Activated T-helper 1 cell treated with anti-CD3 and anti-CD28 coated beads, Interleukin-12 subunit alpha, Interleukin-12 subunit beta, Interleukin-2, Interleukin-4 antibody, amounts not matched to agents 30 ng/mL and 10 ng/mL and 1 ng/mL, durations not matched to agents 14 hours and 24 hours and 36 hours (primary cell): ENCODE measurements at regions not wholly inside any gene's neighbourhood (a gene's known extent, or its start where the extent isn't known, plus 50 kb on each side); places are given as distances from the start of the nearest gene placed in this dataset.

Source experiments
- DNase-seq: peaks from one replicate; pipeline ENCODE4 v3.0.0; 2021; ENCODE audit warnings: low spot score
- H3K27ac Mint-ChIP-seq: one replicate; pipeline ENCODE4 v1.8.0; 2021; ENCODE audit warnings: mild to moderate bottlenecking, mixed read lengths
- H3K27me3 Mint-ChIP-seq: one replicate; pipeline ENCODE4 v1.8.0; 2022; ENCODE audit warnings: mild to moderate bottlenecking, moderate library complexity, mixed read lengths; ENCODE audit not compliant: insufficient read depth
- H3K36me3 Mint-ChIP-seq: one replicate; pipeline ENCODE4 v1.8.0; 2021; ENCODE audit warnings: low read depth, mixed read lengths
- H3K4me1 Mint-ChIP-seq: one replicate; pipeline ENCODE4 v1.8.0; 2021; ENCODE audit warnings: low read depth, mixed read lengths
- H3K4me3 Mint-ChIP-seq: one replicate; pipeline ENCODE4 v1.8.0; 2021; ENCODE audit warnings: mild to moderate bottlenecking, moderate library complexity, mixed read lengths
- H3K9me3 Mint-ChIP-seq: one replicate; pipeline ENCODE4 v1.8.0; 2021; ENCODE audit warnings: mixed read lengths
- intact Hi-C: fragments of 100-400 bp; cut with micrococcal nuclease; formaldehyde crosslinking; loops from one replicate; pipeline ENCODE4 v1.15.1; 2024

GRCh38 chr6:14276667-14277404, 159.3 kb downstream of the CD83 start:
- H3K36me3 Mint-ChIP-seq = peaks cover 2% of the 10 kb centered on the region
- H3K4me1 Mint-ChIP-seq = peaks cover 33% of the 10 kb centered on the region
- peak; percentile 31 for DNase-seq
- H3K27ac Mint-ChIP-seq = peak overlapping the region; percentile 72
- H3K9me3 Mint-ChIP-seq = peaks cover 11% of the 10 kb centered on the region
- intact Hi-C loops = loop anchor here (5.0 kb wide), 2 partner anchors 455 to 970 kb away; partner anchors contain the start of gene JARID2
- peak overlapping the region; percentile 24 for H3K4me3 Mint-ChIP-seq
- H3K27me3 Mint-ChIP-seq = no peaks in the 10 kb centered on the region

GRCh38 chr6:14277405-14277930, 159.9 kb downstream of the CD83 start:
- peaks cover 33% of the 10 kb centered on the region for H3K4me1 Mint-ChIP-seq
- H3K4me3 Mint-ChIP-seq = peak overlapping the region; percentile 1
- DNase-seq = no peak
- peak overlapping the region; percentile 72 for H3K27ac Mint-ChIP-seq
- H3K36me3 Mint-ChIP-seq = peaks cover 2% of the 10 kb centered on the region
- H3K9me3 Mint-ChIP-seq = peaks cover 11% of the 10 kb centered on the region
- intact Hi-C loops = loop anchor here (5.0 kb wide), 2 partner anchors 455 to 970 kb away; partner anchors contain the start of gene JARID2
- no peaks in the 10 kb centered on the region for H3K27me3 Mint-ChIP-seq

DNA sequence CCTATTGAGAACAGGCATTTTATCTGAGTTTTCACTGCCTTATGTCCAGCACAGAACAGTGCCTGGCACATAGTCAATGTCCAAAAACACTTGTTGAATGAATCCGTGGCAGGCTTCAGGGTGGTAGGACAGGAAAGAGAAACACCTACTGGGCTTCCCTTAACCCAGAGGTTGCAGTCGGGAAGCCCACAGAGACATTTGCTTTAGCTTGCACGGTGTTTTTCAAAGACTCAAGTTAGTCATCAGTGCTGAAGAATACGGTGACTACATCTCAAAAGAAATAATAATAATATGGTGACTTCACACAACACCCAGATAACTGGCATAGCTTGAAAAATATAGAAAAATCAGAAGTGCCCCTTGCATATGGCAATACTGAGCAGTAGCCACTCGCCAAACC, 160.4 kb downstream of the CD83 start:
- H3K9me3 Mint-ChIP-seq = peaks cover 9% of the 10 kb centered on the region
- peaks cover 33% of the 10 kb centered on the region for H3K4me1 Mint-ChIP-seq
- H3K4me3 Mint-ChIP-seq = peak overlapping the region; percentile 1
- intact Hi-C loops = loop anchor here (5.0 kb wide), 2 partner anchors 454 to 969 kb away; partner anchors contain the start of gene JARID2
- no peak for DNase-seq
- H3K36me3 Mint-ChIP-seq = peaks cover 1% of the 10 kb centered on the region
- H3K27ac Mint-ChIP-seq = peak overlapping the region; percentile 72
- H3K27me3 Mint-ChIP-seq = no peaks in the 10 kb centered on the region

- H3K4me1 Mint-ChIP-seq = peaks cover 33% of the 10 kb centered on the region
- no peak for DNase-seq
- intact Hi-C loops = loop anchor here (5.0 kb wide), 2 partner anchors 454 to 969 kb away; partner anchors contain the start of gene JARID2
- no peaks in the 10 kb centered on the region for H3K27me3 Mint-ChIP-seq
- no peak overlapping the region for H3K4me3 Mint-ChIP-seq
- peaks cover 8% of the 10 kb centered on the region for H3K9me3 Mint-ChIP-seq
- no peaks in the 10 kb centered on the region for H3K36me3 Mint-ChIP-seq
- H3K27ac Mint-ChIP-seq = no peak overlapping the region
Measured at GRCh38 chr6:14278446-14278845, 160.9 kb downstream of the CD83 start.

- intact Hi-C loops = no loop called here
- no peaks in the 10 kb centered on the region for H3K27me3 Mint-ChIP-seq
Measured at GRCh38 chr6:14280006-14280510, 162.5 kb downstream of the CD83 start.

DNA sequence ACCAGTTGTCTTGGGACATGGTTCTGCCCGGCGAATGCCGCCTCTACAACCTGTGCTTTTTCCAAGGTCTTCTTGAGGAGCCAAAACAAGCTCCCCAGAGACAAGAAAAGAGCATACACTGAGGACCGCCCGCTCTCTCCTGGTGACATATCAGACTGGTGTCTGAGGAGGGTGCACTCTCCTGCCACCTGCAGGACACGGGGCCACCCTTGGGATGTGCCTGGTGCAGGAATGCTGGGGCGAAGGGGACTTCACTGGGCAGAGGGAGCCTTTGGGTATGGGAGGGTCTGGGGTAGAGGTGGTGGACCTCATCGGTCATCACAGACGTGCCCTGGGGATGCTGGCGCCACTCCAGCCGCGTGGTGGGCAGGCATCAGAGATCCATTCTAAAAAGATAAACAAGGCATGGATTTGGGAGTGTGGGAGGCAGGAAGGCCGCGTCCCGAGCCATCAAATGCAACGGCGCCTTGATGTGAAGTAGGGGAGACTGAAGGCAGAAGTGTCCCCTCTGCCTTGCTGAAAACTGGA, 163.3 kb downstream of the CD83 start:
- no peak overlapping the region for H3K27ac Mint-ChIP-seq
- H3K9me3 Mint-ChIP-seq = peaks cover 8% of the 10 kb centered on the region
- H3K36me3 Mint-ChIP-seq = no peaks in the 10 kb centered on the region
- H3K4me3 Mint-ChIP-seq = no peak overlapping the region
- peaks cover 25% of the 10 kb centered on the region for H3K4me1 Mint-ChIP-seq
- intact Hi-C loops = no loop called here
- no peak for DNase-seq
- no peaks in the 10 kb centered on the region for H3K27me3 Mint-ChIP-seq

More at GRCh38 chr6:14280006-14280510, 162.5 kb downstream of the CD83 start:
- Mint-ChIP-seq H3K4me1 (peaks cover 25% of the 10 kb centered on the region), H3K27ac (no peak overlapping the region), H3K9me3 (peaks cover 8% of the 10 kb centered on the region), H3K4me3 (no peak overlapping the region), H3K36me3 (no peaks in the 10 kb centered on the region)
- no peak for DNase-seq

- H3K4me1 Mint-ChIP-seq = peaks cover 13% of the 10 kb centered on the region
- H3K4me3 Mint-ChIP-seq = no peak overlapping the region
- H3K36me3 Mint-ChIP-seq = no peaks in the 10 kb centered on the region
- intact Hi-C loops = no loop called here
- H3K27ac Mint-ChIP-seq = no peak overlapping the region
- H3K27me3 Mint-ChIP-seq = no peaks in the 10 kb centered on the region
- no peak for DNase-seq
- H3K9me3 Mint-ChIP-seq = peaks cover 8% of the 10 kb centered on the region
Measured at GRCh38 chr6:14281811-14282660, 164.5 kb downstream of the CD83 start.

DNA sequence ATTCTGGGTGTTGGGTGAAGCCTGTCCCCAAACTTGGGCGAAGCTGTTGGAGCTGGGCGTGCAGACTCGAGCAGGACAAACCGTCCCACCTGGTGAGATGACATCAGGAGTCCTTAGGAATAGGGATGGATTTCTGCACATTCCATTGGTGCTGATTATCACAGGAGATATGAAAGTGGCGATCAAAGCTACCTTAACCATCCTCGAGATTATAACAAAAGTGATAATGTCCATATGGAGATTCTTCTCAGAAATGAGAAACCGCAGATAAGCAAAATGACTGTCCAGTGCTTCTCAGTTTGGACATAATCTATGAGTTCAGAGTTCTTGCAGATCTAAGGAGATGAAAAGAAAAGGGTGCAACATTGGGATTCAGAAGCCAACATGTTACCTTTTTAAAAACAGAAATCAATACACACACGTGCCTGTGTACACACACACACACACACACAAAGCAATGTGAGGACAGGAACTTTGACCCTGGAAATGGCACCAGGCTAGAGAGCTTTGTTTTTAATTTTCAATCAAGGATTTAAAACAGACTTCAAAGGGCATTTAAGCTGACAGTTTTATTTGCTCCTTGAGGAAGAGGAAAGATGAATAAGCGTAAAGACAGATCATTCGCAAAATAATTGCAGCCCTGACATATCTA, 165.4 kb downstream of the CD83 start:
- no peaks in the 10 kb centered on the region for H3K27me3 Mint-ChIP-seq
- no peak for DNase-seq
- no peaks in the 10 kb centered on the region for H3K36me3 Mint-ChIP-seq
- H3K4me3 Mint-ChIP-seq = no peak overlapping the region
- intact Hi-C loops = no loop called here
- H3K9me3 Mint-ChIP-seq = peaks cover 8% of the 10 kb centered on the region
- no peak overlapping the region for H3K27ac Mint-ChIP-seq
- peaks cover 3% of the 10 kb centered on the region for H3K4me1 Mint-ChIP-seq

GRCh38 chr6:14283600-14284235, 166.1 kb downstream of the CD83 start:
- H3K4me3 Mint-ChIP-seq = no peak overlapping the region
- no peak for DNase-seq
- no peaks in the 10 kb centered on the region for H3K36me3 Mint-ChIP-seq
- no peaks in the 10 kb centered on the region for H3K27me3 Mint-ChIP-seq
- H3K27ac Mint-ChIP-seq = no peak overlapping the region
- no peaks in the 10 kb centered on the region for H3K4me1 Mint-ChIP-seq
- intact Hi-C loops = no loop called here
- peaks cover 8% of the 10 kb centered on the region for H3K9me3 Mint-ChIP-seq

DNA sequence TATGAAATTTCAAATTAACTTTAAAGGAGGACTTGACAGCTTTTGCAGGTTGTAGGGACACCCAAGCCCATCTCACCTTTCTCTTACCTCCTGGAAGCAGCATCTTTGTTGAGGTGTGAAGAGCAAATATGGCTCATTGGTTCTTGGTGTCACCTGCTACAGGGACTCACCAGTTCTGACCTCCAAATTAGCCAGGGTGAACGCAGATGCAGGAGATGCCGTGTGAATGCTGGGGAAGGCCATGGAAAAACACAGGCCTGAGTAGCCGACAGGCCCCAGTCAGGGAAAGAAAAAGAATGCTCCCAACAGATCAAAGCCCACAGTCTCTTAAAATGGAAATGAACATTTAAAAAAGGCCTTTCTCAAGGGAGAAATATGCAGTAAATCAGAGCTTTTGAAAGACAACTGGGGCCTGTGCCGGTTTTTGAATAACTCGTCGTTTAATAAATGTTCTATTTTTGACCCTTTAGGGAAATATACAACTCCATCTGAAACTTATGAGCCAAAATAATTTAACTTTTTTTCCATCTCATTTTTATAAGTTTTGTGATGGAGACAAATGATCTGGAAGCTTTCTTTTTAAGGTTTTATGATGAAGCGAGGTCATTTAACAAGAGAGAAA, 167.5 kb downstream of the CD83 start:
- peaks cover 2% of the 10 kb centered on the region for H3K4me1 Mint-ChIP-seq
- intact Hi-C loops = no loop called here

DNA sequence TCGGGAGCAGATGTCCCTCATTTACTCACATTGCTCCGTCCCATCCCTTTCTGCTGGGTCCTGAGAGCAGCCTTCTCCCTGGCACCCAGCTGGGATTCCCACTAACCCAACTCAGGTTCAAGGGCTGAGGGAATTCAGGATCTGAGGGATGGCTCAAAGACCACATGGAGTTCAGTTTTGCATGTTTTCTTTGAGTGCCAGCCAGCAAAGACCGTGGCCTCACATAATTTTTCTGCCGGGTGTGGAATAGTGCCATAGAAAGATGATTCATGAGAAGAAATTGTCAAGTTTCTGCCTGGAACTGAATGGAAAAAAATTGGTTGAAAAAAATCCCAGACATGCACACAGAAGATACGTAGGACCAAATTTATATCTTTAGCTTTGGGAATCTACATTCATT, 168.6 kb downstream of the CD83 start:
- H3K36me3 Mint-ChIP-seq = no peaks in the 10 kb centered on the region
- no peak for DNase-seq
- no peaks in the 10 kb centered on the region for H3K9me3 Mint-ChIP-seq
- peaks cover 2% of the 10 kb centered on the region for H3K27me3 Mint-ChIP-seq
- intact Hi-C loops = no loop called here
- no peak overlapping the region for H3K4me3 Mint-ChIP-seq
- H3K4me1 Mint-ChIP-seq = peaks cover 10% of the 10 kb centered on the region
- H3K27ac Mint-ChIP-seq = no peak overlapping the region

More for the DNA sequence above, 167.5 kb downstream of the CD83 start:
- Mint-ChIP-seq H3K27me3 (no peaks in the 10 kb centered on the region), H3K4me3 (no peak overlapping the region), H3K9me3 (peaks cover 2% of the 10 kb centered on the region), H3K36me3 (no peaks in the 10 kb centered on the region), H3K27ac (no peak overlapping the region)
- no peak for DNase-seq
